Epithelial cell of prostate (primary cell): ENCODE measurements at regions not wholly inside any gene's neighbourhood (a gene's known extent, or its start where the extent isn't known, plus 50 kb on each side); places are given as distances from the start of the nearest gene placed in this dataset.

Experiments used
- DNase-seq: peaks from one replicate; pipeline ENCODE4 v3.0.0-alpha.2; 2011; ENCODE audit warnings: low read depth, low spot score
- H3K27ac ChIP-seq: fragments of 450-650 bp; 2 replicates; pipeline ENCODE4 v1.5.1; 2017; ENCODE audit warnings: mild to moderate bottlenecking

GRCh38 chr2:238573916-238574315 is 147.2 kb downstream of the ASB1 start:
- no peak for DNase-seq
- no peak overlapping the region for H3K27ac ChIP-seq

DNA sequence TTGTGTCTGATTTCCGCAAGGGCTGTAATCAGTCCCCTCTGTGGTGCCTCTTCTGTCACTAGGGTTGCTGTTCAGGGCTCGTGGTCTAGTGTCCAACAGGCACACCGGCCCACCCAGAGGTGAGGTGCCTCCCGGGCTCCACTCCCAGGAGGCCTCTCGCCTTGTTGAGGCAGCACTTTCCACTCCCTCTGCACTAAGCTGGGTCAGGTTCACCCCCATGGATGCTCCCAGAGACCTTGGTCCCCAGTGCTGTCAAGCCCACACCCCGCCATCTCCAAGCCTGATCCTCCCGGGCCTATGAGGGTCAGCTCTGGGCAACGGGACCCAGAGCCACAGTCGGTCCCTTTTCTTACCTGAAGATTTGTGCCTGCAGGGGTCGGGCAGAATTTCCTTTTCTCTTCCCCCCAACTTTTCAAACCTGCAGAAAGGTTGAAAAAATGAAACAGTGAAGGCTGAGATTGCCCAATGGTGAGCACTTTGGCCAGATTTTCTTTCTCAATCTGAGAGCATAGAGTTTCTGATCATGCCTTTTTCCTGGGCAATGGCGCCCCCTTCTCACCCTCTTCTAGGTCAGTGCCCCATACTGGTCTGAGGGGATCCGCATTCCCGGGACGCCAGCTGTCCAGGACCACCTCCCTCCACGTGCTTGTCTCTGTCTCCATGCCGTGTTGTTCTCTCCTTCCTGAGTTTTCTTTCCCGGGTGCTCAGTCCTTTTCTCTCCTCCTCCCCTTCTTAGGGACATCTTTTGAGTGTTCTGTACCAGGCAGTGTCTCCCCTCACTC is 148.0 kb downstream of the ASB1 start:
- DNase-seq, result no peak
- no peak overlapping the region for H3K27ac ChIP-seq

- no peak for DNase-seq
- H3K27ac ChIP-seq, result no peak overlapping the region
These were observed 149.9 kb downstream of the ASB1 start for GRCh38 chr2:238576674-238577073.

DNA sequence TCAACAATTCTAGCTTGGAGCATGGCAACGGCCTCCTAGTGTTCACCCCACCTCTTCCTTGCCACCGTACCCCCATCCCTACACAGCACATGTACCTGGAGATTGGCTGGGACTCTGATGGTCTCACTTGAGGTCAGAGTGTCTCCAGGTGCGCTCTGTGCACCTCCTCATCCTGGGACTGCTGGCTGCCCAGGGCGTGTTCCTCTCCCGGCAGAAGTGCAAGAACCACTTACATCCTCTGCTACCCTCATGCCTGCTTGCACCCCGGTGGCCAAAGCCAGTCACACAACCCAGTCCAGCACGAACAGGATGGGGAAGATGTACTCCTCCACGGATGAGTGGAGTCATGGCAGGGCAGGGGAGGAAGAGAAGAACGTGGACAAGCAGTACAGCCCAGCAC is 151.5 kb downstream of the ASB1 start:
- no peak overlapping the region for H3K27ac ChIP-seq
- no peak for DNase-seq

DNA sequence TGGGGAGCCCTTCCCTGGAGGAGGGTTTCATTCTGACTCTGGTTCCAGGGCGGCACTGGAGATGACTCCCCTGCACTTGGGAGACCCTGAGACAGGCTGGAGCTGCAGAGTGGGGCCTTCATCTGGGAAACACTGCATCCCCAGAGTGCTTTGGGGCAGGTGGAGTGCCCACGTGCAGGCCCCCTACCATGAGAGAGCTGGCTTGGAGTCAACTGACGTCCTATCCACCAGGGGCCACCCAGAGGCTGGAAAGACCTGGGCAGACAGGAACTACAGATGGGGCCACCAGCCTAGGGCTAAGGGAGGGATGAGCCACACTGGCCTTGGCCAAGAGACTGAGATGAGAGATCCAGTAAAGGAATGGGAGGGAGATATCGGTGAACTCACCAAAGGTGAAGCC is 153.8 kb downstream of the ASB1 start:
- DNase-seq, result no peak
- H3K27ac ChIP-seq, result no peak overlapping the region

DNA sequence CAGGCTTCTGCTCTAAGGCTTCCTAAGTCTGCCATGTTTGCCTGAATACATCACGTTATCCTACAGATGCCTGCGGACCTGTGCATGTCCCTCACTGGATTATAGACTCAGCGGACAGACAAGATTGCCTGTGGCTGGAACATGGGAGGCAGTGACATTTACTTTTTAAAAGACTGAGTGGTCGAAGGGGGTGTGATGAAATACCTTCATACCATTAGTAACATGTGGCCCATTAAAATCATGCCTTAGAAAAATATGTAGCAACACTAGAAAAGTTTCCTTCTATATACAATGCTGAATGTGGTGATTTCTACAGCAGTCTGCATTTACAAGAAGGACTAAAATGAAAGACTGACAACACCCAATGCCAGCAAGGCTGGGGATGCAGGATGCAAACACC is 154.4 kb downstream of the ASB1 start:
- no peak for DNase-seq
- H3K27ac ChIP-seq, result no peak overlapping the region

- no peak for DNase-seq
- H3K27ac ChIP-seq, result no peak overlapping the region
These were observed 155.4 kb downstream of the ASB1 start for GRCh38 chr2:238582159-238582558.

DNA sequence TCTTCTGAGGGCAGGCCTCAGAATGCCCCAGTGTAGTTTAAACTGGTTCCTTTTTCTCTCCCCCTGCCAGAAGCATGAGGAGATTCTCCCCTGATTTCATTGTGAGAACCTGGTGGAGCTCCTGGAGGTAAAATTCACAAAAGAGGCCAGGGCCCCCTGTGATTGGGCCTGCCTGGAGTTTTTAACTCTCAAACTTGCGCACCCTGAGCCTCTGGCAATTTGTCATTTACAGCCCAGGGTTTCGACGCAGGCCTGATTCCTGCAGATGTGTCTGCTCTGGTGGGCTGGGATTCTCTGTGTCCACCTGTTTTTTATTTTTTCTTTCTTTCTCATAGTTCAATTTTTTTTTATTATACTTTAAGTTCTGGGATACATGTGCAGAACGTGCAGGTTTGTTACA is 157.9 kb downstream of the ASB1 start:
- DNase-seq, result no peak
- H3K27ac ChIP-seq, result no peak overlapping the region

- H3K27ac ChIP-seq, result no peak overlapping the region
- no peak for DNase-seq
These were observed 159.4 kb downstream of the ASB1 start for GRCh38 chr2:238585836-238586821.

DNA sequence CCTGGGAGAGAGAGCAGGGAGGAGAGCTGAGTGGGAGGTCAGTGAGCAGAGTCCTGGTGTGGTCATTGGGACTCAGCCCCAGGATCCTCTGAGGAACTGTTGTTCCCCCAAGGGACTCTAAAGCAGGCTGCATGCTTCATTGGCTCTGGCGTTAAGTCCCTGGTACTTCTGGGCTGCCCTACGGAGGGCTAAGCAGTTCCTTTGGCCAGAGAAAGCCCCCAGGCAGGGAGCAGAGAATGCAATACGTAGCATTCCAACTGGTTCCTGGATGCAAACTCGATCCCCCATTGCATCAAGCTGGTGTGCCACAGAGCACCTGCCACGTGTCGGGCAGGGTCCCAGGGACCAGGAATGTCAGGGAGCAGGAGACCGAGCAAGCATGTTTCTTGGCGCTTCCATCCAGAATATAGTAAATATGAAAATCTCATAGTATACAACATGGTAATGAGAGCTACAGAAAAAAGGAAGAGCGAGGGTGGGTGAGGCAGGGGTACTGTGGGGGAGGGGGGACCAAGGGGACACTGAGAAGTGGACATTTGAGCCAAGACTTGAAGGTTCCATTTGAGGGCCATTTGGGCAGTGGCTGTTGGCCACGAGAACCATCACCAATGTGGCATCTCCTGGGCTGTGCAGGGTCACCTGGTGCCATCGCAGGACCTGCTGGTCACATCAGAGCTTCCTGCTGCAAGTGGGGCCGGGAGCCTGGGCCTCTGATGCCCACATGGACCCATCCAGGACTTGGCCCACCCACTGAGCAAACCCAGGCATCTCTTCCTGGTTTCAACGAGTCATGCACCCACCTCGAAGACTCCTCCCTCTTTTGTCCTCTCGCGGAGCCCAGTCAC is 160.4 kb downstream of the ASB1 start:
- DNase-seq, result no peak
- H3K27ac ChIP-seq, result no peak overlapping the region

GRCh38 chr2:238587776-238588660 is 161.3 kb downstream of the ASB1 start:
- H3K27ac ChIP-seq, result no peak overlapping the region
- no peak for DNase-seq

- no peak overlapping the region for H3K27ac ChIP-seq
- no peak for DNase-seq
These were observed 163.1 kb downstream of the ASB1 start for GRCh38 chr2:238589591-238590460.

DNA sequence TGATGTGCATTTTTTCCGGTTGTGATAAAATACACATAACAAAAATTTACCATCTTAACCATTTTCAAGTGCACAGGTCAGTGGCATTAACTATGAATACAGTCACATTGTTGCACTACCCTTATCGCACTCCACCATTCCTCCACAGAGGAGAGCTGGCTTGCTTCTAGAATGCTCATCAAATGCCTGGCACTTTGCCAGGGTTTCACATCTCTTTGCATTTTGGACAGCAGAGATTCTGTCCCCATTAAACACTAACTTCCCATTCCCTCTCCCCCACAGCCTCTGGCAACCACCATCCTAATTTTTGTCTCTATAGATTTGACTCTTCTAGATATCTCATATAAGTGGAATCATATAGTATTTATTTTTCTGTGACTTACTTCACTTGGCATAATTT is 165.0 kb downstream of the ASB1 start:
- DNase-seq, result no peak
- no peak overlapping the region for H3K27ac ChIP-seq

GRCh38 chr2:238593236-238593635 is 166.5 kb downstream of the ASB1 start:
- H3K27ac ChIP-seq, result no peak overlapping the region
- no peak for DNase-seq

DNA sequence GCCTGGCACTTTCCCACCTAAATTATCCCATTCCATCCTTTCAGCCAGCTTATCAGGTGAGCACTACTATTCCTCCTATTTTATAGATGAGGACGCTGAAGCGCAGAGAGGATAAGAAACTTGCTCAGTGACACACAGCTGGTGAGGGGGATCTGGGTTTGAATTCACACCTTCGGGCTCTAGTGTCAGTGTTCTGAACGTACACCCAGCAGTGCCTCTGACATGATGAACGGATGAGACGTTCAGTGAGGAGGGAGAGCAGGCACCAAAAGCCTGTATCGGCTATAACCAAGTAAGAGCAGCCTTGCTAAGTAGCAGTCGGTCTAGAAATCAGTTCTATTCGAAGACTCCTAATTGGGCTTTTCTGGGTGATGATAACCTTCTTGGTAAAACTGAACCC is 167.0 kb downstream of the ASB1 start:
- no peak for DNase-seq
- H3K27ac ChIP-seq, result no peak overlapping the region

GRCh38 chr2:238594796-238595749 is 168.3 kb downstream of the ASB1 start:
- H3K27ac ChIP-seq, result no peak overlapping the region
- no peak for DNase-seq

GRCh38 chr2:238595750-238596570 is 169.2 kb downstream of the ASB1 start:
- no peak overlapping the region for H3K27ac ChIP-seq
- DNase-seq, result no peak
